IMR-90 (cell line): ENCODE measurements at regions not wholly inside any gene's neighbourhood (a gene's known extent, or its start where the extent isn't known, plus 50 kb on each side); places are given as distances from the start of the nearest gene placed in this dataset.

Source experiments
- ATAC-seq: fragments of 200-7000 bp; cut with Tn5 transposase; 2 replicates; pipeline ENCODE4 v1.9.1; 2020; ENCODE audit warnings: low read depth, mild to moderate bottlenecking, moderate library complexity
- BruUV-seq: library from RNA; stranded (reverse); fragments of 400-500 nt; replicated peaks from 2 replicates; lab custom pipeline; 2021; lab: Mats Ljungman, UMichigan
- CTCF ChIA-PET: fragments of 300-600 bp; formaldehyde crosslinking; extraction: SDS; loops from one replicate; lab custom pipeline; 2021; ENCODE audit warnings: antibody characterized with exemption; lab: Yijun Ruan, JAX
- POLR2A ChIA-PET: fragments of 300-600 bp; sonication (Branson Sonifier 250); formaldehyde crosslinking; loops from one replicate; lab custom pipeline; 2022; ENCODE audit warnings: antibody characterized with exemption; ENCODE audit not compliant: unreplicated experiment; lab: Charles Lee
- DNase-seq: peaks from one replicate; pipeline ENCODE4 v3.0.0; 2013
- H2AFZ ChIP-seq: replicated peaks from 2 replicates; pipeline ENCODE3; 2013; ENCODE audit warnings: low read length, mild to moderate bottlenecking; ENCODE audit not compliant: poor library complexity
- H2AK5ac ChIP-seq: 2 replicates; pipeline ENCODE4 v1.6.1; 2013; ENCODE audit warnings: low read depth, low read length, inconsistent platforms
- H2AK9ac ChIP-seq: replicated peaks from 2 replicates; pipeline ENCODE3; 2013; ENCODE audit warnings: mild to moderate bottlenecking, low read depth, low read length, moderate library complexity; ENCODE audit not compliant: poor library complexity
- H2BK120ac ChIP-seq: 2 replicates; pipeline ENCODE4 v1.6.1; 2013; ENCODE audit warnings: low read depth, low read length, inconsistent platforms
- H2BK15ac ChIP-seq: 3 replicates; pipeline ENCODE4 v1.6.1; 2013; ENCODE audit warnings: low read depth, low read length, inconsistent platforms
- H2BK20ac ChIP-seq: 2 replicates; pipeline ENCODE4 v1.6.1; 2013; ENCODE audit warnings: low read depth, mild to moderate bottlenecking, inconsistent platforms, low read length, moderate library complexity
- H2BK5ac ChIP-seq: 2 replicates; pipeline ENCODE4 v1.6.1; 2013; ENCODE audit warnings: mild to moderate bottlenecking, low read depth, low read length, inconsistent platforms; ENCODE audit not compliant: poor library complexity, severe bottlenecking
- H3K14ac ChIP-seq: replicated peaks from 2 replicates; pipeline ENCODE4 v1.6.1; 2013; ENCODE audit warnings: low read depth, low read length, inconsistent platforms
- H3K18ac ChIP-seq: 2 replicates; pipeline ENCODE4 v1.6.1; 2013; ENCODE audit warnings: low read depth, low read length, control low read depth
- H3K23ac ChIP-seq: 2 replicates; pipeline ENCODE4 v1.6.1; 2013; ENCODE audit warnings: low read depth, low read length, inconsistent platforms
- H3K27ac ChIP-seq: 2 replicates; pipeline ENCODE4 v1.5.1; 2013; ENCODE audit warnings: mild to moderate bottlenecking, control low read depth, low read length; ENCODE audit not compliant: insufficient read depth
- H3K27me3 ChIP-seq: 2 replicates; pipeline ENCODE4 v1.6.1; 2013; ENCODE audit warnings: low read length; ENCODE audit not compliant: control insufficient read depth, insufficient read depth
- H3K36me3 ChIP-seq: 2 replicates; pipeline ENCODE4 v1.6.1; 2013; ENCODE audit warnings: low read length, mixed read lengths; ENCODE audit not compliant: control insufficient read depth, insufficient read depth
- H3K4ac ChIP-seq: 2 replicates; pipeline ENCODE4 v1.6.1; 2013; ENCODE audit warnings: low read depth, low read length, inconsistent platforms
- H3K4me1 ChIP-seq: 2 replicates; pipeline ENCODE4 v1.6.1; 2013; ENCODE audit warnings: low read length, mixed read lengths; ENCODE audit not compliant: control insufficient read depth, insufficient read depth
- H3K4me2 ChIP-seq: 2 replicates; pipeline ENCODE4 v1.6.1; 2013; ENCODE audit warnings: low read depth, mild to moderate bottlenecking, control low read depth, low read length, moderate library complexity
- H3K4me3 ChIP-seq: 2 replicates; pipeline ENCODE4 v1.5.1; 2013; ENCODE audit warnings: low read depth, mild to moderate bottlenecking, control low read depth, low read length, moderate library complexity; ENCODE audit not compliant: insufficient read depth
- H3K56ac ChIP-seq: 2 replicates; pipeline ENCODE4 v1.6.1; 2013; ENCODE audit warnings: low read length, inconsistent platforms; ENCODE audit not compliant: insufficient read depth; ENCODE audit errors: extremely low read depth
- H3K79me1 ChIP-seq, 2 experiments: 2 replicates each; pipeline ENCODE4 v1.6.1; 2013; ENCODE audit warnings: low read length in 2 of 2, inconsistent platforms in 1 of 2, low read depth in 1 of 2
- H3K9ac ChIP-seq: 2 replicates; pipeline ENCODE4 v1.6.1; 2013; ENCODE audit warnings: low read depth, low read length, control low read depth
- H3K9me1 ChIP-seq: 2 replicates; pipeline ENCODE4 v1.6.1; 2013; ENCODE audit warnings: low read length, inconsistent platforms; ENCODE audit not compliant: insufficient read depth
- H3K9me3 ChIP-seq: 2 replicates; pipeline ENCODE4 v1.6.1; 2013; ENCODE audit warnings: low read length; ENCODE audit not compliant: control insufficient read depth, insufficient read depth
- H4K20me1 ChIP-seq: 2 replicates; pipeline ENCODE4 v1.6.1; 2013; ENCODE audit warnings: low read length, inconsistent platforms; ENCODE audit not compliant: insufficient read depth
- H4K5ac ChIP-seq: 2 replicates; pipeline ENCODE4 v1.6.1; 2013; ENCODE audit warnings: mild to moderate bottlenecking, low read depth, low read length, control low read depth
- H4K8ac ChIP-seq, 2 experiments: 2 replicates each; pipeline ENCODE4 v1.6.1; 2013; ENCODE audit warnings: low read depth in 2 of 2, low read length in 2 of 2, control low read depth in 1 of 2, inconsistent platforms in 1 of 2
- H4K91ac ChIP-seq: 2 replicates; pipeline ENCODE4 v1.6.1; 2013; ENCODE audit warnings: low read depth, low read length, inconsistent platforms; ENCODE audit not compliant: insufficient read depth
- BHLHE40 ChIP-seq: fragments of 150-350 bp; IDR thresholded peaks from 2 replicates; pipeline ENCODE4 v1.6.1; 2016; ENCODE audit warnings: mild to moderate bottlenecking, low read depth, low read length
- CEBPB ChIP-seq: IDR thresholded peaks from 2 replicates; pipeline ENCODE4 v1.6.1; 2012; ENCODE audit warnings: low read depth, low read length, improper control_type of control experiment
- CHD1 ChIP-seq: IDR thresholded peaks from 2 replicates; pipeline ENCODE4 v1.6.1; 2012; ENCODE audit warnings: low read depth, low read length, improper control_type of control experiment
- MAZ ChIP-seq: IDR thresholded peaks from 2 replicates; pipeline ENCODE4 v1.6.1; 2012; ENCODE audit warnings: low read depth, mild to moderate bottlenecking, low read length, improper control_type of control experiment, moderate library complexity, borderline replicate concordance
- MXI1 ChIP-seq: IDR thresholded peaks from 2 replicates; pipeline ENCODE4 v1.6.1; 2012; ENCODE audit warnings: low read depth, mild to moderate bottlenecking, low read length, moderate library complexity, borderline replicate concordance
- POLR2A ChIP-seq: IDR thresholded peaks from 2 replicates; pipeline ENCODE4 v1.6.1; 2012; ENCODE audit warnings: mild to moderate bottlenecking, low read depth, low read length
- RAD21 ChIP-seq: IDR thresholded peaks from 2 replicates; pipeline ENCODE4 v1.6.1; 2012; ENCODE audit warnings: low read length, improper control_type of control experiment
- RFX5 ChIP-seq: IDR thresholded peaks from 2 replicates; pipeline ENCODE4 v1.8.0; 2012; ENCODE audit warnings: low read depth, mild to moderate bottlenecking, low read length, moderate library complexity
- WGBS, 2 experiments: methylation state at CpG; one replicate each; pipeline versions ENCODE4 v1.1.5 to v1.1.7; 2013; ENCODE audit warnings: missing lambda C conversion rate in 2 of 2; ENCODE audit not compliant: insufficient read length in 1 of 2; ENCODE audit errors: extremely low coverage in 2 of 2; 5-methylcytosine and 5-hydroxymethylcytosine counted together
- dilution Hi-C: fragments of 300-500 bp; cut with HindIII; formaldehyde crosslinking; loops from one replicate; pipeline ENCODE4 v1.14.3; 2018; ENCODE audit warnings: low sequenced_read_pairs; ENCODE audit not compliant: unreplicated experiment
- in situ Hi-C: fragments of 300-500 bp; cut with MboI; formaldehyde crosslinking; loops from 3 replicates; pipeline ENCODE4 v1.14.3; 2019; ENCODE audit warnings: low sequenced_read_pairs, inconsistent platforms, mixed read lengths
- intact Hi-C: fragments of 100-400 bp; cut with micrococcal nuclease; formaldehyde crosslinking; loops from 2 replicates; pipeline ENCODE4 v1.10.0; 2022

DNA sequence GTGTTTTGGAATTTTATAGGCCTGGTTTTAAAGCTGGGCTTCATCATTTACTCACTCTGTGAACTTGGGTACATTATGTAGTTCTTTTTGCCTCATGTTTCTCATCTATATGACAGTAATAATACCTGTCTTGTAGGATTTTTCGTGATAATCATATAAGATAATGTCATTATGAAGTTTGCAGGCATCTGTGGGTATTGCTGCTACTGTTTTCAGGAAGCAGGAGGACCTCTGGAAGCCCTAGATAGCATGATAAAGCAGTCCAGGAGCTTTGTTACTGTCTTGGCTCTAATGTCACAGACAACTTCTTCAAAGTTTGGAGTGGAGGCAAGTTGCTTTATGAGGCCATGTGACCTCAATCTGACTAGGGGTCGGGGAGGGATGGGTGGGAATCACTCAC lies 145.0 kb upstream of the MEIS2 start:
- POLR2A ChIA-PET = no interaction called here
- intact Hi-C loops = no loop called here
- ATAC-seq = no peak

More for the DNA sequence above, 145.0 kb upstream of the MEIS2 start:
- Histone ChIP-seq H2AK5ac (no peak overlapping the region), H3K27me3 (no peaks in the 10 kb centered on the region), H3K9me1 (no peaks in the 10 kb centered on the region), H3K23ac (no peak overlapping the region), H3K56ac (no peak overlapping the region), H4K8ac (no peak overlapping the region), H2BK15ac (no peak overlapping the region), H2BK5ac (no peak overlapping the region), H2AFZ (no peak overlapping the region), H3K27ac (no peak overlapping the region), H3K4me3 (no peak overlapping the region), H3K79me1 (no peaks in the 10 kb centered on the region), H3K14ac (no peak overlapping the region), H4K5ac (no peak overlapping the region), H3K36me3 (no peaks in the 10 kb centered on the region), H4K20me1 (no peaks in the 10 kb centered on the region), H2BK120ac (no peak overlapping the region), H3K4ac (no peak overlapping the region), H4K91ac (no peak overlapping the region), H2AK9ac (no peak overlapping the region), H3K9ac (no peak overlapping the region), H3K9me3 (no peaks in the 10 kb centered on the region), H3K18ac (no peak overlapping the region), H3K4me2 (no peak overlapping the region), H3K4me1 (no peaks in the 10 kb centered on the region), H2BK20ac (no peak overlapping the region)
- dilution Hi-C loops (no loop called here), in situ Hi-C loops (no loop called here)
- DNase-seq = no peak
- CTCF ChIA-PET = no interaction called here
- BruUV-seq = no TSS peak
- no peak for TF ChIP-seq CHD1
- TF ChIP-seq MXI1 = no peak
- TF ChIP-seq BHLHE40 = no peak
- TF ChIP-seq CEBPB = no peak
- TF ChIP-seq MAZ = no peak
- no peak for TF ChIP-seq RAD21
- no peak for TF ChIP-seq POLR2A
- TF ChIP-seq RFX5 = no peak
- WGBS, 2 experiments = no CpG with 5 or more reads among the region's 2 CpGs
